NOMO-1 treated with DMSO at 0.1 percent for 48 hours (cell line): ENCODE measurements at regions not wholly inside any gene's neighbourhood (a gene's known extent, or its start where the extent isn't known, plus 50 kb on each side); places are given as distances from the start of the nearest gene placed in this dataset.
A peak's percentile ranks its signal among the peaks of the same experiment; 100 is the strongest.
"Not testable (repeated sequence)": the region's sequence is repeated elsewhere in the genome, so short reads cannot be mapped to it uniquely, and the experiment has no call there.

Source experiments
- DNase-seq: peaks from one replicate; lab custom pipeline; 2025; ENCODE audit not compliant: unreplicated experiment; lab: John Stamatoyannopoulos, UW

GRCh38 chr17:61539728-61540127 lies 51.3 kb downstream of the NACA2 start:
- DNase-seq, result not testable (repeated sequence)

- DNase-seq, result no peak
Measured at GRCh38 chr17:61538480-61538879, 52.5 kb downstream of the NACA2 start.

DNA sequence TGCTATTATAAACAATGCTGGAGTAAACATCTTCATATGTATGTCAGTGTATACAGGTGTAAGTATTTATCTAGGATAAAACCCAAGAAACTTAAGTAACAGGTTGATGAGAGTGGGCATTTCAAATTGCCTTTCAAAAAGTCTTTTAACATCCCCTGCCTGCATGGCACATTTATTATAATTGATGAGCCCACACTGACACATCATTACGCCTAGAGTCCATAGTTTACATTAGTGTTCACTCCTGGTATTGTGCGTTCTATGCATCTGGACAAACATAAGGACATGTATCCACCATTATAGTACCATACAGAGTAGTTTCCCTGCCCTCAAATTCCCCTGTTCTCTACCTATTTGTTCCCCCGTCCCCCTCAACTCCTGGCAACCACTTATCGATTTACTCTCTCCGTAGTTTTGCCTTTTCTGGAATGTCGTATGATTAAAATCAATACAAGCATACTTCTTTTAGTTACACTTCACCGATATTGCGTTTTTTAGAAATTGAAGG lies 53.7 kb downstream of the NACA2 start:
- DNase-seq, result no peak

- peak; percentile 10 for DNase-seq
Measured at GRCh38 chr17:61536422-61536955, 54.5 kb downstream of the NACA2 start.
